Fibroblast of lung (primary cell): ENCODE measurements at regions not wholly inside any gene's neighbourhood (a gene's known extent, or its start where the extent isn't known, plus 50 kb on each side); places are given as distances from the start of the nearest gene placed in this dataset.

ENCODE experiments used
- CTCF ChIP-seq, 2 donors: IDR thresholded peaks in 1 of 2; conservative IDR thresholded peaks in 1 of 2; 1 replicate in 1 of 2; 2 replicates in 1 of 2; pipeline ENCODE4 v1.5.1; 2011 to 2012; ENCODE audit warnings: low read length in 2 of 2, control low read depth in 1 of 2, inconsistent platforms in 1 of 2, low read depth in 1 of 2, mild to moderate bottlenecking in 1 of 2
- EZH2 ChIP-seq: IDR thresholded peaks from 2 replicates; pipeline ENCODE4 v1.5.1; 2012; ENCODE audit warnings: low read length, control low read depth, mild to moderate bottlenecking; ENCODE audit errors: missing control alignments

DNA sequence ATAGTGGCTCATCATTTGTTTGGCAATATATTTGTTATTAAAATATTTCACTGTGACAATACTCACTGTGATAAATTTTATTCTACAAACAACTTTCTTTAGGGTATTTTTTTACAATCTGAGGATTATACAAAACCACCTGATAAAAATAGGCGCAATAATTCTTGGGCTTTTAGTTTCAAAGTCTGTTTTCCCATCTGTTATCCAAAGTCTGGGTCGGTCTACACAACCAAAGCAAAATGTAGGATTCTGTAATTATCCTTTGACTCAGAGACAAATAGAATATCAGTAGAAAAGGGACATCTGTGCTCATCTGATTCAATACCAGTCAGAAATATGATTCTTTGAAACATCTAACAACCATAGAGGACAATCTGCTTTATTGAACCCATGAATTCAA is 271.8 kb upstream of the AMIGO2 start:
- TF ChIP-seq CTCF (conservative IDR thresholded peaks at IDR 0.05 in 1 of 2, IDR thresholded peaks at IDR 0.05 in 1 of 2; ENCODE audit: low read depth in 1 of 2, low read length in 2 of 2) (no peak), EZH2 (no peak)
